Mesodermal cell (in vitro differentiated cells): ENCODE measurements at regions not wholly inside any gene's neighbourhood (a gene's known extent, or its start where the extent isn't known, plus 50 kb on each side); places are given as distances from the start of the nearest gene placed in this dataset.

ENCODE experiments used
- H3K27ac ChIP-seq: 2 replicates; pipeline ENCODE4 v1.7.0; 2013; ENCODE audit warnings: mild to moderate bottlenecking, low read depth, low read length, moderate library complexity; ENCODE audit not compliant: severe bottlenecking
- H3K36me3 ChIP-seq: 2 replicates; pipeline ENCODE4 v1.7.1; 2013; ENCODE audit warnings: mild to moderate bottlenecking, low read length, moderate library complexity; ENCODE audit not compliant: control insufficient read depth, insufficient read depth
- H3K4me1 ChIP-seq: one replicate; pipeline ENCODE4 v1.7.1; 2013; ENCODE audit warnings: mild to moderate bottlenecking, low read length; ENCODE audit not compliant: insufficient read depth, control insufficient read depth, poor library complexity, severe bottlenecking
- H3K4me3 ChIP-seq: 2 replicates; pipeline ENCODE4 v1.7.0; 2013; ENCODE audit warnings: low read length, control low read depth, mild to moderate bottlenecking; ENCODE audit not compliant: insufficient read depth, poor library complexity, severe bottlenecking; ENCODE audit errors: extremely low read depth
- H3K9me3 ChIP-seq: 2 replicates; pipeline ENCODE4 v1.7.1; 2013; ENCODE audit warnings: mild to moderate bottlenecking, low read length, moderate library complexity; ENCODE audit not compliant: control insufficient read depth
- WGBS, 2 experiments: methylation state at CpG; one replicate each; pipeline ENCODE4 v1.1.5; 2013; ENCODE audit warnings: missing lambda C conversion rate in 2 of 2; ENCODE audit not compliant: insufficient coverage in 2 of 2; 5-methylcytosine and 5-hydroxymethylcytosine counted together

DNA sequence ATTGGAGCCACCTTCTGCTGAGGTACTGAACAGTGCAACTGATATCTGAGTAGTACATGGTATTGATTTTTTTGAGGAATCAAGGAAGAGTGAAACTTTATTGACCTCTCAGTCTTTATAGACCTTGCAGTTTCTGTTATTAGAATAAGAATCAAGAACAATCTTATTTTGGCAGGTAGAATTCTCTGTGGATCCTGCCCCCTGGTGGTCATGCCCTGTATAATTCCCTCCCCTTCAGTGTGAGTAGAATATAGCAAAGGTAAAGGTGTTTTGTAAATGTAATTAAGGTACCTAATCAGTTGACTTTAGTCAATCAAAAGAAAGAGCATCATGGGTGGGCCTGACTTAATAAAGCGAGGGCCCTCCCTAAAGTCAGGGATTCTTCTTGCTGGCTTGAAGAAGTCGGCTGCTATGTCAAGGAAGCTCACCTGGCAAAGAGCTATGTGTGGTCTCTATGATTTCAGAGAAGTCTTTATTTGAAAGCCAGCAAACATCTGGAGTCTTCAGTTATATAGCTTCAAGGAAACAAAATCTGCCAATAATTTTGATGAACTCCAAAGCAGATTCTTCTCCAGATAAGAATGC, 142.8 kb downstream of the LSM5 start:
- 79 to 90% methylated on average over 2 of the region's 2 CpGs for WGBS, 2 experiments
- Histone ChIP-seq H3K4me1 (no peaks in the 10 kb centered on the region), H3K9me3 (no peaks in the 10 kb centered on the region)

DNA sequence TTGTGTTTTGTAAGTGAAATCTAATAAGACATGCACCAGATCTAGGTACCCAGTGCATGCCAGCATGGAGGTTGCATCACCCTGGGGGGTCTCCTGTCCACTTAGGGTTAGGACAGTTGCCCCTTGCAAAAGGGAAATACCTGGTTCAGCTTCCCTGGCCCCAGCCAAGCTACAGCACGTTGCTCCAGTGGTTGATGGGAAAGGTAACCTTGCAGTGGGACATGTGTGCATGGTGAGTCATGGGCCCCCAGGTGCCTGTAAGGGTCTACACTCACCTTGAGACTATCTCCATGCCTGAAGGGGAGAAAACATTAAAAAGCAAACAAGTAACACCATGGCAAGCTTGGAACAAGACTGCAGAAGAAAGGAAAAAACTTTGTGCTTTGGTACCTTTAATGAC, 143.9 kb downstream of the LSM5 start:
- Histone ChIP-seq H3K36me3 (no peaks in the 10 kb centered on the region), H3K9me3 (no peaks in the 10 kb centered on the region), H3K27ac (no peak overlapping the region), H3K4me3 (no peak overlapping the region), H3K4me1 (no peaks in the 10 kb centered on the region)
- WGBS, 2 experiments, result no CpG with 5 or more reads among the region's 1 CpG

More for the DNA sequence above, 142.8 kb downstream of the LSM5 start:
- Histone ChIP-seq H3K27ac (no peak overlapping the region), H3K4me3 (no peak overlapping the region), H3K36me3 (no peaks in the 10 kb centered on the region)

DNA sequence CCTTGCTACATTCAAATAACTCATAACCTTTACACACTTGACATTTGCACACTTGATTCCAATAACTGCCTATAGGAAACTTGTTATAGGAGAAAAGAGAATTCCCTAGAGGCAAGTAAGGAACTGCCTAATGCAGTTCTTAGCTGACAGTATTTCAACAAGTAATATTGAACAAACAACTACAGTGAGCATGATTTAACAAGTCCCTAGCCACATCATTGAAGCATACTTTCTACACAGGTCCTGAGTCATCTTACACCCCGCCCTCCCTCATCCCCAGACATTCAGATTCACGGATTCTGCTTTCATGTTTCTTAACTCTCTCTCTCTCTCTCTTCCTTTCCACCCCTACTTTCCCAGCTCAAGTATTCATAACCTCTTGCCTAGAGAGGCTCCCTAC, 153.5 kb downstream of the LSM5 start:
- 75 to 86% methylated on average over 2 of the region's 2 CpGs for WGBS, 2 experiments
- Histone ChIP-seq H3K36me3 (no peaks in the 10 kb centered on the region), H3K27ac (no peak overlapping the region), H3K4me1 (no peaks in the 10 kb centered on the region), H3K9me3 (no peaks in the 10 kb centered on the region), H3K4me3 (no peak overlapping the region)

GRCh38 chr7:32335107-32335506, 155.1 kb downstream of the LSM5 start:
- Histone ChIP-seq H3K4me1 (no peaks in the 10 kb centered on the region), H3K36me3 (no peaks in the 10 kb centered on the region), H3K27ac (no peak overlapping the region), H3K9me3 (no peaks in the 10 kb centered on the region), H3K4me3 (no peak overlapping the region)
- WGBS, 2 experiments, result 100% methylated on average over 1 of the region's 1 CpG; no CpG with 5 or more reads in 1 of the 2 experiments

- WGBS, 2 experiments, result 92% methylated on average over 3 to 5 of the region's 5 CpGs
- Histone ChIP-seq H3K27ac (no peak overlapping the region), H3K9me3 (no peaks in the 10 kb centered on the region), H3K4me1 (no peaks in the 10 kb centered on the region), H3K4me3 (no peak overlapping the region), H3K36me3 (no peaks in the 10 kb centered on the region)
Measured at GRCh38 chr7:32330602-32331001, 159.6 kb downstream of the LSM5 start.

GRCh38 chr7:32326078-32326477, 164.1 kb downstream of the LSM5 start:
- H3K4me3 ChIP-seq, result no peak overlapping the region
- no peaks in the 10 kb centered on the region for H3K36me3 ChIP-seq
- no peaks in the 10 kb centered on the region for H3K9me3 ChIP-seq
- no peak overlapping the region for H3K27ac ChIP-seq
- 83 to 86% methylated on average over 1 of the region's 1 CpG for WGBS, 2 experiments
- no peaks in the 10 kb centered on the region for H3K4me1 ChIP-seq

DNA sequence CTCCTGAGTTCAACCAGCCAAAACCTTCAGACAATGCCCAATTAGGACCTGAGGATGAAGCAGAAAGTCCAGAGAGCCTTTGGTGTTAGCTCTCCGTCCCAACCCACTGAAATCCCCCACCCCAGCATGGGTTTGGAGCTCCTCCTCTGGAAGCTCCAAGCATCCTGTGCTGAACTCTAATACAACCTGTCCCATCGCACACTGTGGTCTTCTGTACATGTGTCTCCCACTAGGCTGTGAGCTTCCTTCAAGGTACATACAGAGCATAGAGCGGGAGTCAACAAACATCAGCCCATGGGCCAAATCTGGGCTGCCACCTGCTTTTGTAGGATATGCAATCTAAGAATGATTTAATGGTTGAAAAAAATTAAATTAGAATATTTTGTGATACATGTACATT, 166.5 kb downstream of the LSM5 start:
- no peak overlapping the region for H3K4me3 ChIP-seq
- no peaks in the 10 kb centered on the region for H3K36me3 ChIP-seq
- WGBS, 2 experiments, result 87 to 100% methylated on average over 2 of the region's 3 CpGs
- no peaks in the 10 kb centered on the region for H3K4me1 ChIP-seq
- no peaks in the 10 kb centered on the region for H3K9me3 ChIP-seq
- no peak overlapping the region for H3K27ac ChIP-seq

DNA sequence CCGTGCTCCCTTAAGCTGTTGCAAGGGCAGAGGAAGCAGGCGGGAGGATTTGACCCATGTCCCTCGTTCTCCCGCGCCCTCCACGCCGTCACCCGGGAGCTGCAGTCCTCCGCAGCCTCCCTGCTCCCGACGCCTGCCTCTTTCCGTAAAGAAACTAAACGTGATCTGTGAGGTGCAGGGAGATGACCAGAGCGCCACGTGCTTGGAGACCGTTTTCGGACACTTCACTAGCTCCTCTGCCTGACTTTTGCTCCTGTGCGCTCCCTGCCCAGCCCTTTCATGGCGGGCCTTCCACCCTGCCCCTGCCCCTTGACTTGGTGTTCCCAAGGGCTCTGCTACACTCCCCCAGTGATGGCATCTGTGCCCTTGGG, 171.2 kb downstream of the LSM5 start:
- H3K4me1 ChIP-seq, result no peaks in the 10 kb centered on the region
- no peak overlapping the region for H3K27ac ChIP-seq
- WGBS, 2 experiments, result 95 to 96% methylated on average over 19 of the region's 19 CpGs
- H3K36me3 ChIP-seq, result no peaks in the 10 kb centered on the region
- no peak overlapping the region for H3K4me3 ChIP-seq
- H3K9me3 ChIP-seq, result no peaks in the 10 kb centered on the region

- Histone ChIP-seq H3K4me3 (no peak overlapping the region), H3K36me3 (no peaks in the 10 kb centered on the region), H3K9me3 (no peaks in the 10 kb centered on the region), H3K27ac (no peak overlapping the region), H3K4me1 (no peaks in the 10 kb centered on the region)
- WGBS, 2 experiments, result 91 to 94% methylated on average over 36 of the region's 36 CpGs
Measured at GRCh38 chr7:32318300-32319011, 171.7 kb downstream of the LSM5 start.

DNA sequence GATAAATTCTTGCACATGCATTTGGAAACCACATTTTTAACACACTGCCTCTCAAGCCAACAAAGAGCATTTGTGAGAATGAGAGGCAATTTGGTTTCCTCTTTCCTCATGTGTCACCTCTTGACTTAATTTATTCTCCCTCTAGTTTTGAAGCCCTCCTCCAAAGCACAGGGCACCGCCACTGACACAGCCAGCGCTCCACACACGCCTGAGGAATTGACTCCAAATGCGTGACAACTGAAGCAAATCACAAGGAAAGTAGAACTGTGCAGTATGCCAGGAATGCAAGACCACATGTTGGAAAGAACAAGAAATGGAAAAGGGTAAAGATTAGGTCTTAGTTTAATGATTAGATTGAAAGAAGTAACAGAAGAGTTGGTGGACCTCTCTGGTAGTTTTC, 173.3 kb downstream of the LSM5 start:
- H3K4me1 ChIP-seq, result no peaks in the 10 kb centered on the region
- H3K4me3 ChIP-seq, result no peak overlapping the region
- WGBS, 2 experiments, result 90 to 93% methylated on average over 4 of the region's 4 CpGs
- H3K27ac ChIP-seq, result no peak overlapping the region
- no peaks in the 10 kb centered on the region for H3K9me3 ChIP-seq
- H3K36me3 ChIP-seq, result no peaks in the 10 kb centered on the region

- no peak overlapping the region for H3K4me3 ChIP-seq
- H3K4me1 ChIP-seq, result no peaks in the 10 kb centered on the region
- H3K36me3 ChIP-seq, result no peaks in the 10 kb centered on the region
- no peak overlapping the region for H3K27ac ChIP-seq
- 100% methylated on average over 1 of the region's 2 CpGs; no CpG with 5 or more reads in 1 of the 2 experiments for WGBS, 2 experiments
- no peaks in the 10 kb centered on the region for H3K9me3 ChIP-seq
Measured at GRCh38 chr7:32314761-32315160, 175.4 kb downstream of the LSM5 start.
